HG03460 (cell line): ENCODE measurements at regions not wholly inside any gene's neighbourhood (a gene's known extent, or its start where the extent isn't known, plus 50 kb on each side); places are given as distances from the start of the nearest gene placed in this dataset.
"Not testable (repeated sequence)": the region's sequence is repeated elsewhere in the genome, so short reads cannot be mapped to it uniquely, and the experiment has no call there.

ENCODE experiments used
- ATAC-seq: cut with Tn5 transposase; IDR thresholded peaks from one replicate; pipeline ENCODE4 v1.9.1; 2021; ENCODE audit not compliant: unreplicated experiment

GRCh38 chr11:122023614-122024250 is 92.3 kb downstream of the BLID start:
- no peak for ATAC-seq

GRCh38 chr11:122022646-122023045 is 93.4 kb downstream of the BLID start:
- no peak for ATAC-seq

GRCh38 chr11:122020902-122021301 is 95.1 kb downstream of the BLID start:
- no peak for ATAC-seq

GRCh38 chr11:122019908-122020694 is 95.9 kb downstream of the BLID start:
- ATAC-seq, result no peak

- no peak for ATAC-seq
Measured at GRCh38 chr11:122007601-122008071, 108.4 kb downstream of the BLID start.

GRCh38 chr11:122004446-122004845 is 111.6 kb downstream of the BLID start:
- ATAC-seq, result no peak

GRCh38 chr11:122002926-122003325 is 113.1 kb downstream of the BLID start:
- ATAC-seq, result no peak

GRCh38 chr11:122002047-122002446 is 114.0 kb downstream of the BLID start:
- no peak for ATAC-seq

- ATAC-seq, result no peak
Measured at GRCh38 chr11:121999651-122000050, 116.4 kb downstream of the BLID start.

- no peak for ATAC-seq
Measured at GRCh38 chr11:121996574-121996973, 119.4 kb downstream of the BLID start.

- ATAC-seq, result no peak
Measured at GRCh38 chr11:121983901-121984300, 132.1 kb downstream of the BLID start.

GRCh38 chr11:121977914-121978313 is 138.1 kb downstream of the BLID start:
- not testable (repeated sequence) for ATAC-seq

- no peak for ATAC-seq
Measured at GRCh38 chr11:121968638-121969037, 147.4 kb downstream of the BLID start.

GRCh38 chr11:121967131-121967704 is 148.8 kb downstream of the BLID start:
- no peak for ATAC-seq

GRCh38 chr11:121965330-121965729 is 150.7 kb downstream of the BLID start:
- ATAC-seq, result no peak

GRCh38 chr11:121964591-121964990 is 151.4 kb downstream of the BLID start:
- no peak for ATAC-seq

- not testable (repeated sequence) for ATAC-seq
Measured at GRCh38 chr11:121963846-121964245, 152.2 kb downstream of the BLID start.

- ATAC-seq, result no peak
Measured at GRCh38 chr11:121961321-121961801, 154.7 kb downstream of the BLID start.

- ATAC-seq, result no peak
Measured at GRCh38 chr11:121958971-121959325, 157.1 kb downstream of the BLID start.

GRCh38 chr11:121958323-121958970 is 157.6 kb downstream of the BLID start:
- no peak for ATAC-seq

GRCh38 chr11:121953122-121953521 is 162.9 kb downstream of the BLID start:
- no peak for ATAC-seq
